T follicular helper cell (primary cell): ENCODE measurements at regions not wholly inside any gene's neighbourhood (a gene's known extent, or its start where the extent isn't known, plus 50 kb on each side); places are given as distances from the start of the nearest gene placed in this dataset.

Experiments used
- DNase-seq: peaks from one replicate; pipeline ENCODE4 v3.0.0-alpha.2; 2020; ENCODE audit warnings: low read depth

DNA sequence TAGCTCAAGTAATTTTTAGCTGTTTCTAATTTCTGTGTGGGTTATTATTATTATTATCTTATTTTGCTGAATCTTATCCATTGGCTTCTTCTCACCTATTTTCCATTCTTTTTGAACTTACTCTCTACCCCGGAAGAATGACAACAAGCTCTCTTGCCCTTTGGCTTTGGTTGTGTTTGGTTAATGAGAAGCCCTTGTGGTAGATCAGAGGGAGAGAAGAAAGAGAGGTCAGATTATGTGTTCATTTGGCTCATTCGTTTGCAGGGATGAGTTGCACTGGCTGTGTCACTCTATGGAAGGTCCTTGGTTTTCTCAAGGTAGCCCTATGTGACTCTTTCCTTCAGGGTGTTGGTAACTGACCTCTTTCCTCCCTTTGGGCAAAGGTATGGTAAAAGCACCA is 391.9 kb downstream of the LMO4 start:
- no peak for DNase-seq

DNA sequence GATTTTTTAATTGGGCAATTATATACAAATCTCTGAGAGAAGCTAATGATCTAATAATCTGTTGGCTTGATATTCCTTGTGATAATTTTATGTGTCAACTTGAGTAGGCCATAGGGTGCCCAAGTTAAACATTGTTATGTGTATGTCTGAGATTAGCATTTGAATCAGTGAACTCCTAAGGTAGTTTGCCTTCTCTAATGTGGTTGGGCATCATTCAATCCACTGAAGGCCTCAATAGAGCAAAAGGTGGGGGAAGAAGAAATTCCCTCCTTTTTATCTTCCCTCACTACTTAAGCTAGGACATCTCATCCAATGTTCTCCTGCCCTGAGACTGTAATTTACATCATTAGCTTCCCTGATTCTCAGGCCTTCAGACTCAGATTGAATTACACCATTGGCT is 394.5 kb downstream of the LMO4 start:
- no peak for DNase-seq

DNA sequence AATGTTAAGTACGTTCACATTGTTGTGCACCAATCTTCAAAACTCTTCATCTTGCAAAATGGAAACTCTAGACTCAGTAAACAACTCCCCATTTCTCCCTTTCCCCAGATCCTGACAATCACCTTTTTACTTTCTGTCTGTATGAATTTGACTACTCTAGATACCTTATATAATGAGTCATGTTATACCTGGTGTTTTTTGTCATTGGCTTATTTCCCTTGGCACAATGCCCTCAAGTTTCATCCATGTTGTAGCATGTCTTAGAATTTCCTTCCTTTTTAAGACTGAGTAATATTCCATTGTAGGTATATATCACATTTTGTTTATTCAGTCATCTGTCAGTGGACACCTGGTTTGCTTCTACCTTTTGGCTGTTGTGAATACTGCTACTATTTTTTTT is 399.5 kb downstream of the LMO4 start:
- DNase-seq: no peak

DNA sequence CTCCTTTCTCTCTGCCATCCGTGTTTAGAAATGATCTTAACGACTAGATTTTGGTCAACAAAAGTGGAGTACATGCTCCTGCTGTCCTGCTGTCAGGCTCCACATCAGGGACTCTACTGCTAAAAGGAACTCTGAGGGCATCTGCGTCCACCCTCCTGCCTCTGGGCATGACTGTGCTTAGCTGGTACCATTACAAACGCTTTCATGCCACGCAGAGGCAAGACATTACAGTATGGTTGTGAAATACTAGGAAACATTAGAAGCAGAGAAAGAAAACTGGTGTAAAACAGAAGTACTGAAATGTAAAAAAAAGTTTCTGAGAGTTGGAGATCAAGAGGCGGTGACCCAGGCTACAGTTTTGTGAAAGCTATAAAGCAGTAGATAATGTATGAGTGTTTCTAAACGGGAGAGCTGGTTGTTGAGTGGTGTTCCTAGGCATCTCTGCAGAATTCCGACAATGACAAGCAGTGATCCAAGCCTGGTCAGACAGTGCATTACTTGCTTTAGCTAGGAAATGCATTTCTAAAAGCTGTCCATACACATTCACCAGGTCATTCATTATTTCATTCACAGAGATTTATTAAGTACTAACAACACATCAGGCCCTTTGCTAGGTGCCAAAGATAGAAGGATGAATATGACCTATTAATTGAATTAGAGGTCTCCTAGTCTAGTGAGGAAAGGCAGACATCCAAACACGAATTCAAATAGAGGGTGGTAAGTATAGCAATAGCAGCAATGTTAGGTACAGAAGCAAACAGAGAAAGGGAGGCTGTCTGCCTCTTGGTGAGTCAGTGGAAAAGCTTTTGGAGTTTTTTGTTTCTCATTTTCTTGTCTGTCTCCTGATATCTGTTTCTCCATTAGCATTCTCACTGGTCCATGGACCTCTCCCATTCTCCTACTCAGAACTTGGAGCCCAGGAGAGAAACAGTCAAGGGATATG is 401.9 kb downstream of the LMO4 start:
- DNase-seq: no peak

DNA sequence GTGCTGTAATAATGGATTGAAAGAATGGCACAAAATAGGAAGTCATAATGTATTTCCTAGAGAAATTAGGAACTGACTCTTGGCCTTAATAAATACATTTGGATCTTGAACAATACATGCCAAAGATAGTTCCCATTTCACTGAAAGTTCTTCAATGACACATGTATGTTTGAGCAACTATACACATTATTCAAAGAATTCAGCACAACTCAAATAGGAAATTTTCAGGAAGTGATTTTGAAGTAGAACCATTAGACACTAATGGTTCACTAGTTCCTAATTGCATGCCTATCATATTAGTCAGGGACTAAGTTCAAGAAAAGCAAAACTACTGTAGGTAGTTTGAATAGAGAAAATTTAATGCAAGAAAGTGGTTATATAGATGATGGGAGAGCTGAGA is 404.7 kb downstream of the LMO4 start:
- no peak for DNase-seq

DNA sequence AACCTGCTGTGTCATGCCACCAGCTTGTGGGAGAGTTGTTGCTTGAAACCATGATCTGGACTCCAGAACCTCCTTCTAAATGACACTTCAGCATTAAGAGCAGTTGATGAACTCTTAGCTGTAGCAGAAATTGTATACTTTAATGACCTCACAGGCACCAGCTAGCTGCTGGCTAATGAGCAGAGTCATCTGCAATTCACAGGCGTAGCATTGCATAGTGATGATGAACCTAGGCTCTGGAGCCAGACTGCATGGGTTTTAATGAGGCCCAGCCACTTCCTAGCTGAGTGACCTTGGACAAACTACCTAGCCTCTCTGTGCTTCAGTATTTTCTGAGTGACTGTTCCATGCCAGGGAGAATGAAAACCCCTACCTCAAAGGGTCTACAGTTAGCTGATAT is 407.1 kb downstream of the LMO4 start:
- DNase-seq: no peak

DNA sequence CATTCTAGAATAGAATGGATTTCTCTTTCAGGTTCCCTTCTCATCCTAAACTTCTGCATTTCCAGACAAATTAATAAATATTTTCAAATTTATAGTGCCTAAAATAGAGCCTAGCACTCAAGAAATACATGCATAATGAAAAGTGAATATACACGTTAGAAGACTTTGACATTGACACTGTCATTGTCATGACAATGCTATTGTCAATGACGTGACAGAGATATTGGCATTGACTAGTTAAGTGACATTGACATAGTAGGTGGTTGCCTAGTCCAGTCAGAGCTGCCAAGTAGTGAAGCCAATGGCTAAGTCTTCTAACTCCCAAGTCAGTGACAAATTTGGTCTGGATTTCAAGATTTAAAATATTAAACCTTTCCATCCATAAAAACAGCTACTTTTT is 410.5 kb downstream of the LMO4 start:
- no peak for DNase-seq

DNA sequence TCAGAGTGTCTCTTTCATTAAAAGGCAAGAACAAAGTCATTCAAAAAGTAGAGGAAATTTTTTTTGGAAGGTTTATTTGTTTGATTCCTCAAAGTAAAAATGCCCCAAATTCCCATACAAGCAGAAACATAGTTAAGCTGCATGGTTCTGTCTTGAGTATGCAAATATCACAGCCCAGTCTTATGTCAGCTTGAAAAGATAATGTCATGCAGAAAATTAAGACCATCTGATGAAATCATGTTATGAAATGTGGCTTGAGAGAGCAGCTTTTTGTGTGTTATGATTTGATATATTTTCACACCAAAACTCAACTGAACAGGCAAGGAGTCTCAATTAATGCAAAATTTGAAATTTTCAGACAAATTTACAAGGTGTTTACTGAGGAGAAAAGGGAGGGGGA is 411.0 kb downstream of the LMO4 start:
- DNase-seq: no peak

DNA sequence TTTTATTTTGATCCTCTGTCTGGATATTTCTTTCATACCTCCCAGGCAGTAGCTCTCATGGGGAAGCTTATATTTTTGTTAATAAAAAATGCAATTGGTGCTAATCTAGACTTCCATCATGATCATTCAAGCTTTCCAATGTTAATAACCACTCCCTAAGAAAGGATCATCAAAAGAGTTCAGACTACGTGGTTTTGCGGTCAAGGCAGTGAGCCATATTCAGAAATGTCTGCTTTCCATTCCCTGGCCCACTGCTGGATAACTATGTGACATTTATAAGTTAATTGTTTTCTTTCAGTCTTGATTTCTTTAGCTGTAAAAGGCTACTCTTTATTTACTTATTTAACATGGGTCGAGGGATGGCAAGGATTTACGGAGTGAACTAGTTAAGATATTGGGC is 414.6 kb downstream of the LMO4 start:
- no peak for DNase-seq

DNA sequence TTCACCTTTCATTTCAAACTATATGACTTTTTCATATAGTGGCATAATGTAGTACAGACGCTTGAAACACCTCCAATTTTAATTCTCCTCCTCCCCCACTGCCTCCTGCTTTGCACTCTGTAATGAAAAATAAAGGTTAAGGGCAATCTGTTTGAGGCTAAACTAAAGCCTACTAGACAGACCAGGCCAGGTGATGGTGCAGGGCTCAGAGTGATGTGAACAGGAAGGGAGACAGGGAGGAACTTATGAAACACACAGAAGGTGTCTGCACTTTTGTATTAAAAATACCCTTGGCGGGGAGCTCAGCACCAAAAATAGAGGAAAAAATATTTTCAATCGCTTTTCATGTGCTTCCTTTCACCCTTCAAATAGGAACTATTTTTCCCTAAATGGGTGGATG is 415.4 kb downstream of the LMO4 start:
- DNase-seq: no peak

DNA sequence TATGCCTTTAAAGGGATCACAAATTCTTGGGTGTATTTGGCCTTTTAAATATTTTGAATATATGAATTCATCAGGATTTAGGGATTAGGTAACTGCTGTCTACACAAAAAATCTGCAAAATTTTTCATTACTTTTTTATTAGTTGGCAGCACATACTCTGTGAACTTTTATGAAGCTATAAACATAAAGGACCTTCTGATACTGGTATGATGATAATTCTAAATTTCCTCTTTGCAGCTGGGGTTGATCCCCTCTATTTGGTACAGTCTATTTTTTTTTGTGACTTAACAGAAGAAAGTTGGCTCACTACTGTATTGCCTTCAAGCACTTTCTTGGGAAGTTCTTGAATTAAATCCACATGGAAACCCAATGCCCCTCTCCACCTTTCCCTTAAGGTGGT is 416.1 kb downstream of the LMO4 start:
- DNase-seq: no peak

DNA sequence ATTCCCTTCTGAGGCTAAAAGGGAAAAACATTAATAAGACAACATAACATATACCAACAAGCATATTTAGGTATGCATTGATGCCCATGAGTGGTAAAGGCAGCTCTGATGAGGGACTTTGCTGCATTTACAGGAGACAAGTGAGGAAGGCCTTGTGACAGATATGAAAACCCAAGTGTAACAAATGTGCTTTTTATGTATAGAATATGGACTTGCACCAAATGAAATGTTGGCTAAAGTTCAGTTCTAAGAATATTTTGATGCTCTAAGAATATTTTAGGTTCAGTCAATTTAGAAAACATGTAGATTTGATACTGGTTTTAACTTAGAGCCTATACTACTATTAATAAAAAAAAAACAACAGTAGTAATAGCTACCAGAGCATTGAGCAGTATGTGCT is 424.7 kb downstream of the LMO4 start:
- DNase-seq: no peak

DNA sequence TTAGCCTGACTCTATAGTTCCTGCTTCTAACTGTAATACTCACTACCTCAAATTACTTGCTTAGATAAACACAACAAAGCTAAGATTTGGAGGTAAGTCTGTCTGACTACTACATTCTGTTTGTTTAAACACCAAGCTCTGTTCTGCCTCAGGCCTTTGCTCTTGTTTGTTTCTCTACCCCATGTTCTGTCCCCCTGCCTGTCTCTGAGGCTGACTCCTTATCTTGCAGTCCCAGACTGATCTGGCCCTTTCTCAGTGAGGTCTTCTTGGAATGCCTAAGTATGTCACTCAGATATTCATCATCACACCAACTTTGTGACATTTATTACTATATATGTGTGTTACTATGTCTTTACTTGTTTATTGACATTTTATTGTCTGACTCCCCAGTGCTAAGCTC is 425.5 kb downstream of the LMO4 start:
- DNase-seq: no peak

DNA sequence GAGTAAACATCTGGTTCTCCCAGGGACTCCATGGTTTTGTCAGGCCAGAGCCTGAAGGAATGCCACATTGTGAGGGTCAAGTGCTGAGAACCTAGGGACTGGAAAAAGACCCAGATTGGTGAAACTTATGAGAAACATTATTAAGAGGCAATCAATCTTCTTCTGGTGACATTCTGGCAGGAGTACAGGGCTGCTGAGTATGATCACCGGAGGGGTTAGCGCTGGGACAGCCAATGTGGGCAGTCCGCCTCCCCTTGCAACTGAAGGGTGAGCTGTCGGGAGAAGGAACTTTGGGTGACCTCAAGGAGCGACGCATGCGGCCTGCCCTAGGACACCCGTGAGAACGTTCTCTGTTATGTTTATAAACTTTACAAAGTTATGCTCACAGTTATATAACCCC is 429.0 kb downstream of the LMO4 start:
- DNase-seq: no peak

DNA sequence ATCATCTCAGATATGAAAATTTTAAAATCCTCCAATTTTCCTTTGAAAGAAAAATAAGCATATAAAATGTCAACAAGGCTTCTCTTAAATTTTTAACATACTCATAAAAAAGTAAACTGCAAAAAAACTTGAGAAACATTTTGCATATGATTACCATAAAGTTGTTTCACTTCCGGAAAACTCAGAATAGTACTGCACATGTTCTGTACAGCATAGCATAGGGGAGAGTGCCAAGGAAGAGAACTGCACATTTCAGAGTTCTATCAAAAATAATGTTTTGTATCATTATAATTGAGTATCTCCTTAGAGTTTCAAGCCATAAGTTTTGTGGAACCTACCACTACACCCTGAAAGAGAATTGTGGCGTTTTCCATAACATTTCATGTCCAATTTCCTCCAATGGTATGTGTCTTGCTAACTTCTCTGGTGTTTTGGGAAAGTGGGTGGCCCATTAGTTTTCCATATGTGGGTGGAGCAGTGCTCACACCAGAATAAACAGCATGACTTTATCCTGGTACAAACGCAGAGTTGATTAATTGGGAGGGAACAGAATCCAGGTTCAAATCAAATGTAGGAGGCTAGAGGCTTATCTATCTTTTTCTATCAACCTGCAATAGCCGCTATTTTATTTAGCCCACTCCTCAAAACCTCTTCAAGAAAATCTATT is 430.9 kb downstream of the LMO4 start:
- no peak for DNase-seq

DNA sequence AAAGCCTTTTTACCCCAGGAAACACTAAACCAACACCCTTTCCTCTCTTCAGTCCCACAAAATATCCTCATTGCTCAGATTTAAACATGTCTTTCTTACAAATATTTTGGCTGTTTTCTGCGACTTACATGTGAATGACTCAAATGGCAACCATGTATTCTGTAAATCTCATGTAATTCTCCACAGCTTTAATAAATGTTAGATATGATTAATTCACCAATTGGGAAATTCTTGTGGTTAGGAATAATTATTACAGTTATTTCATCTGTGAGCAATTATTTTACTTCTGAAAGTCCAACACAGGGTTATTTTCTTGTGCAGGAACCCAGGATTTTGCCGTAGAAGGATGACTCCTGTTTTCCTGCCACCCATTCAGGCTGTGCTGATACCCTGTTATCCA is 431.5 kb downstream of the LMO4 start:
- DNase-seq: no peak

DNA sequence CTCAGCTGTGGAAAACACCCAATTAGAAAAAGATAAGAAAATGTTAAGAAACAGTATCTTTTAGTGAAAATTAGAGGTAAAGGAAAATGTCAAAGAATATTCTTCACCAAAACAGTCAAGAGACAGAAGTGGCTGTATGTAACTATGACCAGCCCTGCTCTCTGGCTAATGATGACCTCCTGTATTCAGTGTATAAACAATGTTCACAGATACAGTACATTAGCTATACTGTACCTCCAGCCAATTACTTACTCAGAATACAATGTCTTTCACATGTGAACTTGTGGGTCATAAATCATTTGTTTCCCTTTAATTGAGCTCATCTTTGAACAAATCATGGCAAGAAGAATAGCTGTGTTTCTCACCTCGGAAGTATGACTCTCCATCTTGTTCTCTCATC is 432.0 kb downstream of the LMO4 start:
- no peak for DNase-seq

DNA sequence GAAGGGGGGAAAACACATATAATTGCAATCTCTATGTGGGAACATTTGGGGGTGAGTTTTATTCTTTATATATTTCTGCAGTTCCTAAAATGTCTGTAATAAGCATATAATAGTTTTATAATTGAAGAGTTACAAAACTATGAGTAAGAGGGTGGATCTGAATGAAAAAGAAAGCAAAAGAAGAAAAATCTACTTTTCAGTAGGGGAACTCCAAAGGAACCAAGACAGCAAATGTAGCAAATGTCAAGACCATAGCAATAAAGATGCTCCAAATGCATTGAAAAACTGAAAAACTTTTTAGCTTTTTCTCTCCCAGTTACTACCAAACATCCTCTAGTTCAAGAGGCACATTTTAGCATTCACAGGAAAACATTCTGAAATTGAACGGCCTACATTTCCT is 434.8 kb downstream of the LMO4 start:
- DNase-seq: no peak

DNA sequence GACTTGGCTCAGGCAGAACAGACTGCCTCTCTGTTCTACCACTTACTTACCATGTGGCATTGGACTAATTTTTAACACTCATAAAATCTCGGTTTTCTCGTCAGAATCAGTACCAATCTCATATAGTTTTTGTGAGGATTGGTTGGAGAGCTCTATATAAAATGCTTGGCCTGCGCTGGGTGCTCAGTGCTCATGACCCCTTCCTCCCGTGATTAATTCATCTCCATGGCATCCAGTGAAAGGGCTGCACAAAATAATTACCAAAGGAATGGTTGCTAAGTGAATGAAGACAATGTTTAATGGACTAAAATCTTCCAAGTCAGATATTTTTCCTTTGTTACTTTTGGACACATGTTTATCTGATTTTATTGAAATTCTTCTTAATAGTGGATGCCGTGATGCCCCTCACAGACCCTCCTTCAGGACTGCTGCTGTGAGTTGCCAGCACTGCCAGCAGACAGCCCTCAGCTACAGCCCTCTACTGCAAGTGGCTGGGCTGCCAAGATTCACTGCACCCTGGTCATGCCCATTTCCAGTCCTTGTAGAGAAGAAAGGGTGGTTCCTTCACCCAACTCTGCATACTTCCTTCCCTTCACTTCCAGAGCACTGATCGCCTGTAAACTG is 436.5 kb downstream of the LMO4 start:
- no peak for DNase-seq

DNA sequence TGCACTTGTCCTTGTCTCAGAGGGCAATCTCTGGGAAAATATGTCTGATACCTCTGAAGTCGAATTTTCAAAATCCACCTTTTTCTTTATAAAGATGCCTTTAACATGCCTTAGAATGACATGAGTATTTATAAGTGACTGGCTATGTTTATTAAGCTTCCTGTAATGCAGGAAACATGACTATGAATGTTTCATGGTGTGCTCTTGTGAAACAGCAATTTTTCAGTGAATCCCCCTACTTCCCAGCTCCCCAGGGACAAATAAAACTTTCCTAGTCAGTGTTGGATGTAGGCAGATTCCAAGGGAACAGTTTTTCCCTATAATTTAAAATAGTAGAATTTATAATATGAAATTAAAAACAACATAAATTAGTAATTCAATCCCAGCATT is 437.0 kb downstream of the LMO4 start:
- no peak for DNase-seq

DNA sequence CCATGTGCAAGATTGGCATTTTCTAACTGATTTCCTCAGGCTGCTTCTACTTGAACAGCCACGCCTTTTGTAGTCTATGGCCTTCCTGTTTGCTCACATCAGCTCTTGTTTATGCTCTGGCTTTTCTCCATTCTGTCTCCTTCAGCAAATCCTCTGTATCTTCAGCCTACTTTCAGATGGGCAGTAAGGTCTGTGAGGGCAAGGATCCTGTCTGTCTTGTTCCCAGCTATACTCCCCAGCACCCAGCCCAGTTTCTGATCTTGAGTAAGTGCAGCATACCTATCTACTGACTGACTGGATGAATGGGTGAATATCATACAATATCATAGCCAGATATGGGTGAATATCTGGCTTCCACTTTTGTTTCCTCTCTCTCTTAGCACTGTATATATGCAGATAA is 438.1 kb downstream of the LMO4 start:
- no peak for DNase-seq

DNA sequence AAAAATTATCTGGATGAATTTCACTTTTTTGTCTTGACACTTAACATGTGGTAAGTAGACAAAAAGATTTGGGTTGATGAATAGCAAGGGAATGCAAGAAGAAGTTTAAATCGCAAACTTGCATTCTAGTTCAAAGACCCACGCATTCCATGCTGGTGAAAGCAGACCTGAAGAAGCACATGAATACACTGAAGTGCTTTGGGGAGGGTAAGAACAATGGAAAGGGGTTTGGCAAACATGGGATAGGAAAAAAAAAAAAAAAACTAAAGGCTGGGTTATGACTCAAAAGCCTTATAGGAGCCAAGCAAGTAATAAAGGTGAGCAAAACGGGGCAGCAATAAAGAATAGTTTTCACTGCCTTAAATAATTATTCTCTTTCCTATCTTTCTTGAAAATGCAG is 450.2 kb downstream of the LMO4 start:
- no peak for DNase-seq

DNA sequence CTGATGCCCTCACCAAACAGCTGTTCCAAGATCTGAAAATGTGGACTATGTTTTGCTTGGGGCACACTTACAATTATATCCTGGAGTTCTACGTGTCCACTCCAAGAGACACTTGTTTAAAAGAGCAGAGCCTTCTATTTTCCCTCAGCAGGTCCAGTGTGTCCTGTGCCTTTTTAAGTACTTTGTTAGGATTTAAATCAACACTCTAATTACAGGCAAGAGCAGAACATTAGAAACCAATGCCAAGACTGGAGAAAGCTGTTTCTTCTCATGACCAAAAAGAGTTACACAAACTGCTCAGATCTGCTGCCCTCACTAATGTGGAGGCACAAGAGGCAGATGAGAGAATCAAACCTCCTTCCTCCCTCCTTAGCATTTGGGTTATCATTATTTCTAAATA is 452.9 kb downstream of the LMO4 start:
- no peak for DNase-seq
